ENCODE measurements at regions not wholly inside any gene's neighbourhood (a gene's known extent, or its start where the extent isn't known, plus 50 kb on each side); places are given as distances from the start of the nearest gene placed in this dataset.

GRCh38 chr6:139778688-139779087 lies 404.2 kb upstream of the CITED2 start:
- no peak for DNase-seq (ENCODE audit: low read depth)
- no peak overlapping the region for H3K4me3 ChIP-seq (ENCODE audit: low read depth, low read length)
- TF ChIP-seq, protein P1, sequence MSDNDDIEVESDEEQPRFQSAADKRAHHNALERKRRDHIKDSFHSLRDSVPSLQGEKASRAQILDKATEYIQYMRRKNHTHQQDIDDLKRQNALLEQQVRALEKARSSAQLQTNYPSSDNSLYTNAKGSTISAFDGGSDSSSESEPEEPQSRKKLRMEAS (IDR thresholded peaks at IDR 0.05; ENCODE audit: low read depth, low read length): no peak

GRCh38 chr6:139778106-139778505 lies 403.7 kb upstream of the CITED2 start:
- TF ChIP-seq POLR2A (IDR thresholded peaks at IDR 0.05; ENCODE audit: extremely low read depth, insufficient read length) (no peak), MYC (IDR thresholded peaks at IDR 0.05; ENCODE audit: low read depth, low read length) (no peak), CTCF (IDR thresholded peaks at IDR 0.05; ENCODE audit: low read depth, low read length) (no peak)
- TF ChIP-seq, protein P1 (IDR thresholded peaks at IDR 0.05; ENCODE audit: low read depth, low read length): no peak
- no peak for DNase-seq (ENCODE audit: low read depth)

DNA sequence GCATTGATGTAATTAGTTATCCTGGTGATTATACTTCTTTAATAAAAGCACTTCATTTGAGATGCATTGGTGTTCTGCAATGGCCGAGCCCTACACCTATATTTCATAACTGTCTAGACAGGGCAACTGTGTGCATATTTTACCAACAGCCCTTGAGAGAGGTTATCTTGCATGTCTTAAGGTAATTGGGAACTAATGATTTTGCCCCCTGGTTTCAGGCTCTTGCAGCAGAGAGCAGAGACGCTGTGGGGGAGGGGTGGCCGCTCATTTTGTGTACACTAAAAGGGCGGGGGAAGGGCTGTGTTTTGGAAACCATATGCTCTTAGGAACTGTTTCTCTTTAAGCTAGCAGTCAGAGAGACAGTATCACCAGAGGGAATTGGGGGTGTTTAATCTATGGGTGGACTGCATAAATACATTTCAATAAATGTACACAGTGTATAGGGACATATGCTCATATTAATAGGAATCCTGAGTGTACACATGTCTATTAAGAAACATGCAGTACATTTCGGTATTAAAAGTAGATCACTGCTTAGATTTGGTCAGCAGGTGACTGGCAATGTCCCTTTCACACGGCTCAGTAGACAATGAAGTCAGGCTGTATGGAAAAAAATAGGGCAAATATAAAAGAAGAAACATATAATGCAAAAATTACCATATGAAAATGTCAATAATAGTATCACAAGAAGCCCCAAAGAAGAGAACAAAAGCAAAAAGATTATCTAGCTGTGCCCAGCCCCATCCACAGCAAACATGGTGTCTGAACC lies 402.9 kb upstream of the CITED2 start:
- H3K4me3 ChIP-seq (ENCODE audit: low read depth, low read length): no peak overlapping the region
- no peak for DNase-seq (ENCODE audit: low read depth)
- TF ChIP-seq, protein P1 (IDR thresholded peaks at IDR 0.05; ENCODE audit: low read depth, low read length): no peak
- TF ChIP-seq MYC (IDR thresholded peaks at IDR 0.05; ENCODE audit: low read depth, low read length) (no peak), POLR2A (IDR thresholded peaks at IDR 0.05; ENCODE audit: extremely low read depth, insufficient read length) (no peak), CTCF (IDR thresholded peaks at IDR 0.05; ENCODE audit: low read depth, low read length) (no peak)

More at GRCh38 chr6:139778106-139778505, 403.7 kb upstream of the CITED2 start:
- no peak overlapping the region for H3K4me3 ChIP-seq (ENCODE audit: low read depth, low read length)

DNA sequence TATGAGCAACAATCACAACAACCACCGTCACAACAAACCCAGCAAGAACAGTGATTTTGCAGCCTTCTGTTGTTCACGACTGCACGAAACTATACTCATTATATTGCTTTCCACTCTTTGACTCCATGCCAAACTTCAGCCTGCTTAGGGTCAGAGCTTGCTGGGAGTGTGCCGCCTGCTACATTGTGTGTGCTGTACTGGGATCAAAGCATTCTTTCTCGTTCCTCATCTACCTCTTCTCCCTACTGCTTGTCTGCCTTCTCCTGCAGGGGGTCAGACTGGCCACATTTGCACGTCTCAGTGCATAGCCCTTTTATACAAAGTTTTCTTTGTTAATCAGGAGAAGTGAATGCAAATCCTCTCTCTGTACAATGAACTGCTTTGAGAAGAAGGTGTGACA lies 401.6 kb upstream of the CITED2 start:
- no peak for DNase-seq (ENCODE audit: low read depth)
- no peak for TF ChIP-seq MYC (IDR thresholded peaks at IDR 0.05; ENCODE audit: low read depth, low read length)
- TF ChIP-seq, protein P1 (IDR thresholded peaks at IDR 0.05; ENCODE audit: low read depth, low read length): no peak
- no peak for TF ChIP-seq POLR2A (IDR thresholded peaks at IDR 0.05; ENCODE audit: extremely low read depth, insufficient read length)
- no peak for TF ChIP-seq CTCF (IDR thresholded peaks at IDR 0.05; ENCODE audit: low read depth, low read length)
- no peak overlapping the region for H3K4me3 ChIP-seq (ENCODE audit: low read depth, low read length)

- no peak for DNase-seq (ENCODE audit: low read depth)
- TF ChIP-seq POLR2A (IDR thresholded peaks at IDR 0.05; ENCODE audit: extremely low read depth, insufficient read length) (no peak), MYC (IDR thresholded peaks at IDR 0.05; ENCODE audit: low read depth, low read length) (no peak), CTCF (IDR thresholded peaks at IDR 0.05; ENCODE audit: low read depth, low read length) (no peak)
- TF ChIP-seq, protein P1 (IDR thresholded peaks at IDR 0.05; ENCODE audit: low read depth, low read length): no peak
- no peak overlapping the region for H3K4me3 ChIP-seq (ENCODE audit: low read depth, low read length)
These were observed 393.7 kb upstream of the CITED2 start for GRCh38 chr6:139768196-139768595.

DNA sequence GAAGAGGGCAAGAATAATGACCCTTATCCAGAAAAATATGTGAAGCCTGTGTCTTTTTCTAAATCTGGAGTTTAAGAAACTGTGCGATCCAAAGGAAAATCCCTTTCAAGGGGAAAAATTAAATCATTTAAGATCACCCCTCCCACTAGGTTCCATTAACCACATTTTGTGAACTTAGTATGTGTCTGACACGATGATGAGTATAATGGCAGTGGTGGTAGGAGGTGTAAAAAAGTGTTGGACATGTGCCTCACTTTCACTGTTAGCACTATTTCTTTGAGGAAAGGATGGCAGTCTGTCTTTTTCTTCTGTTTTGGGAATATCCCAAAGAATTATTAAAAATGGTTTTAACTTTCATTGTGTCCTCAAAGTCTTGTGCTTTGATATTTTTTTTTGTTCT lies 392.3 kb upstream of the CITED2 start:
- TF ChIP-seq MYC (IDR thresholded peaks at IDR 0.05; ENCODE audit: low read depth, low read length) (no peak), CTCF (IDR thresholded peaks at IDR 0.05; ENCODE audit: low read depth, low read length) (no peak), POLR2A (IDR thresholded peaks at IDR 0.05; ENCODE audit: extremely low read depth, insufficient read length) (no peak)
- TF ChIP-seq, protein P1 (IDR thresholded peaks at IDR 0.05; ENCODE audit: low read depth, low read length): no peak
- no peak overlapping the region for H3K4me3 ChIP-seq (ENCODE audit: low read depth, low read length)
- no peak for DNase-seq (ENCODE audit: low read depth)
